H9 (cell line): ENCODE measurements at regions not wholly inside any gene's neighbourhood (a gene's known extent, or its start where the extent isn't known, plus 50 kb on each side); places are given as distances from the start of the nearest gene placed in this dataset.

ENCODE experiments used
- DNase-seq: peaks from one replicate; pipeline ENCODE4 v3.0.0-alpha.2; 2017
- H2AFZ ChIP-seq: one replicate; pipeline ENCODE4 v1.6.1; 2013; ENCODE audit warnings: mild to moderate bottlenecking, low read length, control low read depth, moderate library complexity
- H2AK5ac ChIP-seq: 2 replicates; pipeline ENCODE4 v1.6.1; 2013; ENCODE audit warnings: low read length, control low read depth, mixed read lengths; ENCODE audit not compliant: insufficient read length
- H2BK120ac ChIP-seq: one replicate; pipeline ENCODE4 v1.6.1; 2013; ENCODE audit warnings: low read depth, mild to moderate bottlenecking, low read length, control low read depth, inconsistent platforms; ENCODE audit not compliant: poor library complexity, severe bottlenecking
- H2BK12ac ChIP-seq: 2 replicates; pipeline ENCODE4 v1.6.1; 2013; ENCODE audit warnings: low read length, control low read depth, mixed read lengths, low read depth; ENCODE audit not compliant: insufficient read length
- H2BK15ac ChIP-seq: 2 replicates; pipeline ENCODE4 v1.6.1; 2013; ENCODE audit warnings: low read depth, low read length, control low read depth
- H2BK20ac ChIP-seq: one replicate; pipeline ENCODE4 v1.6.1; 2013; ENCODE audit warnings: low read depth, mild to moderate bottlenecking, low read length, control low read depth, inconsistent platforms; ENCODE audit not compliant: poor library complexity, severe bottlenecking
- H2BK5ac ChIP-seq: 2 replicates; pipeline ENCODE4 v1.6.1; 2013; ENCODE audit warnings: low read length, control low read depth, mixed read lengths; ENCODE audit not compliant: insufficient read length
- H3K14ac ChIP-seq: 2 replicates; pipeline ENCODE4 v1.6.1; 2013; ENCODE audit warnings: low read length, control low read depth; ENCODE audit not compliant: insufficient read depth
- H3K18ac ChIP-seq: 2 replicates; pipeline ENCODE4 v1.6.1; 2013; ENCODE audit warnings: low read depth, mild to moderate bottlenecking, mixed read lengths, low read length, control low read depth; ENCODE audit not compliant: insufficient read length
- H3K23ac ChIP-seq: 2 replicates; pipeline ENCODE4 v1.6.1; 2013; ENCODE audit warnings: low read length, control low read depth, mixed read lengths, low read depth; ENCODE audit not compliant: insufficient read length
- H3K23me2 ChIP-seq: 2 replicates; pipeline ENCODE4 v1.6.1; 2013; ENCODE audit warnings: low read depth, mild to moderate bottlenecking, mixed read lengths, low read length, control low read depth; ENCODE audit not compliant: insufficient read length, poor library complexity, severe bottlenecking
- H3K27ac ChIP-seq: 2 replicates; pipeline ENCODE4 v1.5.1; 2013; ENCODE audit warnings: low read length, control low read depth, mixed read lengths, low read depth; ENCODE audit not compliant: insufficient read length
- H3K27me3 ChIP-seq: 2 replicates; pipeline ENCODE4 v1.6.1; 2013; ENCODE audit warnings: low read length, control low read depth, inconsistent platforms; ENCODE audit not compliant: insufficient read depth
- H3K4ac ChIP-seq: 2 replicates; pipeline ENCODE4 v1.6.1; 2013; ENCODE audit warnings: low read depth, mild to moderate bottlenecking, control low read depth, inconsistent platforms, low read length, moderate library complexity
- H3K4me1 ChIP-seq: 2 replicates; pipeline ENCODE4 v1.6.1; 2013; ENCODE audit warnings: low read length, control low read depth, inconsistent platforms; ENCODE audit not compliant: insufficient read depth
- H3K4me2 ChIP-seq: 2 replicates; pipeline ENCODE4 v1.6.1; 2013; ENCODE audit warnings: low read length, control low read depth, mixed read lengths; ENCODE audit not compliant: insufficient read length, insufficient read depth
- H3K56ac ChIP-seq: 2 replicates; pipeline ENCODE4 v1.6.1; 2013; ENCODE audit warnings: low read depth, mild to moderate bottlenecking, mixed read lengths, low read length, control low read depth; ENCODE audit not compliant: insufficient read length
- H3K79me1 ChIP-seq: 2 replicates; pipeline ENCODE4 v1.6.1; 2013; ENCODE audit warnings: low read depth, mild to moderate bottlenecking, moderate library complexity, low read length, control low read depth, inconsistent platforms; ENCODE audit not compliant: insufficient read depth, poor library complexity, severe bottlenecking
- H3K79me2 ChIP-seq: 2 replicates; pipeline ENCODE4 v1.6.1; 2013; ENCODE audit warnings: low read length, control low read depth, inconsistent platforms; ENCODE audit not compliant: insufficient read depth
- H3K9ac ChIP-seq: 2 replicates; pipeline ENCODE4 v1.6.1; 2013; ENCODE audit warnings: low read length, control low read depth, mixed read lengths; ENCODE audit not compliant: insufficient read length; ENCODE audit errors: extremely low read depth
- H3K9me3 ChIP-seq: one replicate; pipeline ENCODE4 v1.6.1; 2013; ENCODE audit warnings: low read depth, low read length, inconsistent platforms; ENCODE audit not compliant: control insufficient read depth
- H3T11ph ChIP-seq: one replicate; pipeline ENCODE4 v1.6.1; 2013; ENCODE audit warnings: mild to moderate bottlenecking, low read length, control low read depth, inconsistent platforms
- H4K20me1 ChIP-seq: one replicate; pipeline ENCODE4 v1.6.1; 2013; ENCODE audit not compliant: control insufficient read depth, insufficient read length, insufficient read depth
- H4K5ac ChIP-seq: 2 replicates; pipeline ENCODE4 v1.6.1; 2013; ENCODE audit warnings: low read depth, mild to moderate bottlenecking, mixed read lengths, low read length, control low read depth; ENCODE audit not compliant: insufficient read length
- H4K8ac ChIP-seq: replicated peaks from 2 replicates; pipeline ENCODE4 v1.6.1; 2013; ENCODE audit warnings: low read length, control low read depth, mixed read lengths, low read depth; ENCODE audit not compliant: insufficient read length
- H4K91ac ChIP-seq: 2 replicates; pipeline ENCODE4 v1.6.1; 2013; ENCODE audit warnings: low read depth, mild to moderate bottlenecking, moderate library complexity, mixed read lengths, low read length, control low read depth; ENCODE audit not compliant: insufficient read length
- H3K27ac Mint-ChIP-seq, 3 experiments: 2 replicates in 2 of 3; 3 replicates in 1 of 3; pipeline ENCODE4 v1.8.0; 2020 to 2021; ENCODE audit warnings: mixed read lengths in 3 of 3, mild to moderate bottlenecking in 1 of 3, moderate library complexity in 1 of 3
- H3K27me3 Mint-ChIP-seq: 2 replicates; pipeline ENCODE4 v1.8.0; 2021; ENCODE audit warnings: low read depth, mild to moderate bottlenecking, moderate library complexity, mixed read lengths
- H3K36me3 Mint-ChIP-seq, 3 experiments: 2 replicates in 2 of 3; 3 replicates in 1 of 3; pipeline ENCODE4 v1.8.0; 2020 to 2021; ENCODE audit warnings: low read depth in 3 of 3, mixed read lengths in 3 of 3; ENCODE audit not compliant: insufficient read depth in 1 of 3
- H3K4me1 Mint-ChIP-seq, 2 experiments: 2 replicates each; pipeline ENCODE4 v1.8.0; 2020; ENCODE audit warnings: mixed read lengths in 2 of 2
- H3K4me3 Mint-ChIP-seq, 2 experiments: 2 replicates in 1 of 2; 3 replicates in 1 of 2; pipeline ENCODE4 v1.8.0; 2020 to 2021; ENCODE audit warnings: mild to moderate bottlenecking in 2 of 2, mixed read lengths in 2 of 2, moderate library complexity in 1 of 2
- H3K9me3 Mint-ChIP-seq, 2 experiments: 2 replicates in 1 of 2; 3 replicates in 1 of 2; pipeline ENCODE4 v1.8.0; 2020; ENCODE audit warnings: mild to moderate bottlenecking in 2 of 2, mixed read lengths in 2 of 2, moderate library complexity in 1 of 2
- WGBS: extraction: QIAGEN DNeasy Blood & Tissue Kit; methylation state at CpG from one replicate; pipeline ENCODE4 v1.1.7; 2013; ENCODE audit warnings: missing lambda C conversion rate, low lambda C conversion rate, mixed read lengths; ENCODE audit not compliant: insufficient read length; ENCODE audit errors: extremely low coverage; 5-methylcytosine and 5-hydroxymethylcytosine counted together
- TF ChIP-seq, protein P1 (sequence below): fragments of 200-600 bp; sonication (generic); conservative IDR thresholded peaks from 3 replicates; pipeline ENCODE4 v1.8.0; 2021; ENCODE audit warnings: antibody characterized with exemption, mild to moderate bottlenecking

DNA sequence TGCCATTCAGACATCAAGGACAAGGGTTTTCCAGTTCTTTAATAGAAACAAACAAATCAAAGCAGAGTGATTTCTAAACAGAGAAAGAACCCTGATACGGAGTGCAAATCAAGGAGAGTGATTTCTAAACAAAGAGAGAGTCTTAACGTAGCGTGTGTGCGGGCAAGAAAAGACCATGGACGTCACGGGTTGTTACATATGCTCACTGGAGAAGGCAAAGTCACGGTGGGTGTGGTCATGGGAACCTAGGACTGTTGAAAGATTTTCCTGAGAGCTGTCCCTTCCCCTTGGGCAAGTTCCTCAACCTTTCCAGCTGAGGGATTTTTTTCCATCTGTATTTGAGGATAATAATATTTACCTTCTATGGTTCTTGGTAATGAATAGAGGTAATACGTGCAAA is 95.0 kb upstream of the SLC34A2 start:
- H3K18ac ChIP-seq, result no peak overlapping the region
- no peaks in the 10 kb centered on the region for H3K36me3 Mint-ChIP-seq
- no peak overlapping the region for H3K4me2 ChIP-seq
- no peaks in the 10 kb centered on the region for H3K27me3 ChIP-seq
- H2BK120ac ChIP-seq, result no peak overlapping the region
- no peak overlapping the region for H3K23ac ChIP-seq
- H3K9ac ChIP-seq, result no peak overlapping the region
- no peak overlapping the region for H2BK12ac ChIP-seq
- TF ChIP-seq, protein P1, sequence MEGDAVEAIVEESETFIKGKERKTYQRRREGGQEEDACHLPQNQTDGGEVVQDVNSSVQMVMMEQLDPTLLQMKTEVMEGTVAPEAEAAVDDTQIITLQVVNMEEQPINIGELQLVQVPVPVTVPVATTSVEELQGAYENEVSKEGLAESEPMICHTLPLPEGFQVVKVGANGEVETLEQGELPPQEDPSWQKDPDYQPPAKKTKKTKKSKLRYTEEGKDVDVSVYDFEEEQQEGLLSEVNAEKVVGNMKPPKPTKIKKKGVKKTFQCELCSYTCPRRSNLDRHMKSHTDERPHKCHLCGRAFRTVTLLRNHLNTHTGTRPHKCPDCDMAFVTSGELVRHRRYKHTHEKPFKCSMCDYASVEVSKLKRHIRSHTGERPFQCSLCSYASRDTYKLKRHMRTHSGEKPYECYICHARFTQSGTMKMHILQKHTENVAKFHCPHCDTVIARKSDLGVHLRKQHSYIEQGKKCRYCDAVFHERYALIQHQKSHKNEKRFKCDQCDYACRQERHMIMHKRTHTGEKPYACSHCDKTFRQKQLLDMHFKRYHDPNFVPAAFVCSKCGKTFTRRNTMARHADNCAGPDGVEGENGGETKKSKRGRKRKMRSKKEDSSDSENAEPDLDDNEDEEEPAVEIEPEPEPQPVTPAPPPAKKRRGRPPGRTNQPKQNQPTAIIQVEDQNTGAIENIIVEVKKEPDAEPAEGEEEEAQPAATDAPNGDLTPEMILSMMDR, result no peak
- H3K79me1 ChIP-seq, result no peaks in the 10 kb centered on the region
- WGBS, result no CpG with 5 or more reads among the region's 8 CpGs
- no peaks in the 10 kb centered on the region for H3K79me2 ChIP-seq
- no peak overlapping the region for H3K4me3 Mint-ChIP-seq
- no peaks in the 10 kb centered on the region; the same call in 1 of the 2 replicates for H3K27me3 Mint-ChIP-seq
- no peaks in the 10 kb centered on the region; the same call in 1 of the 2 replicates for H3K4me1 ChIP-seq
- no peak overlapping the region for H2AK5ac ChIP-seq
- no peak overlapping the region for H3K14ac ChIP-seq
- no peak overlapping the region for H3T11ph ChIP-seq
- no peak overlapping the region for H2BK15ac ChIP-seq
- no peak overlapping the region for H3K56ac ChIP-seq
- no peak overlapping the region for H3K27ac Mint-ChIP-seq
- no peaks in the 10 kb centered on the region for H3K9me3 Mint-ChIP-seq
- no peaks in the 10 kb centered on the region for H4K20me1 ChIP-seq
- H3K4me1 Mint-ChIP-seq, result peaks cover 14 to 15% of the 10 kb centered on the region in 2 experiments
- no peak overlapping the region for H3K4ac ChIP-seq
- DNase-seq, result no peak
- no peaks in the 10 kb centered on the region for H3K23me2 ChIP-seq
- H2AFZ ChIP-seq, result no peak overlapping the region
- no peak overlapping the region for H4K8ac ChIP-seq
- no peak overlapping the region for H4K91ac ChIP-seq
- no peak overlapping the region for H3K27ac ChIP-seq
- H2BK20ac ChIP-seq, result no peak overlapping the region
- H3K9me3 ChIP-seq, result no peaks in the 10 kb centered on the region
- no peak overlapping the region for H2BK5ac ChIP-seq
- no peak overlapping the region for H4K5ac ChIP-seq
